ENCODE measurements at regions not wholly inside any gene's neighbourhood (a gene's known extent, or its start where the extent isn't known, plus 50 kb on each side); places are given as distances from the start of the nearest gene placed in this dataset.
"Not testable (repeated sequence)": the region's sequence is repeated elsewhere in the genome, so short reads cannot be mapped to it uniquely, and the experiment has no call there.

- DNase-seq (ENCODE audit: low spot score); ATAC-seq: not testable (repeated sequence)
Measured at GRCh38 chr5:62238584-62238983, 67.4 kb upstream of the KIF2A start.

- ATAC-seq; DNase-seq (ENCODE audit: low spot score): not testable (repeated sequence)
Measured at GRCh38 chr5:62240494-62240893, 65.5 kb upstream of the KIF2A start.

- not testable (repeated sequence) for ATAC-seq; DNase-seq (ENCODE audit: low spot score)
Measured at GRCh38 chr5:62242000-62242399, 64.0 kb upstream of the KIF2A start.

GRCh38 chr5:62243046-62243445, 63.0 kb upstream of the KIF2A start:
- DNase-seq (ENCODE audit: low spot score); ATAC-seq: not testable (repeated sequence)

GRCh38 chr5:62248192-62248591, 57.8 kb upstream of the KIF2A start:
- not testable (repeated sequence) for ATAC-seq; DNase-seq (ENCODE audit: low spot score)

- ATAC-seq; DNase-seq (ENCODE audit: low spot score): not testable (repeated sequence)
Measured at GRCh38 chr5:62250085-62250484, 55.9 kb upstream of the KIF2A start.

GRCh38 chr5:62250919-62251318, 55.1 kb upstream of the KIF2A start:
- not testable (repeated sequence) for DNase-seq (ENCODE audit: low spot score); ATAC-seq

- DNase-seq (ENCODE audit: low spot score); ATAC-seq: not testable (repeated sequence)
Measured at GRCh38 chr5:62252519-62252918, 53.5 kb upstream of the KIF2A start.

- ATAC-seq; DNase-seq (ENCODE audit: low spot score): not testable (repeated sequence)
Measured at GRCh38 chr5:62255551-62255950, 50.5 kb upstream of the KIF2A start.

- no peak for DNase-seq (ENCODE audit: low spot score)
- ATAC-seq = no peak
Measured at GRCh38 chr5:62256161-62257019, 49.6 kb upstream of the KIF2A start.

Data from left lobe of liver (tissue), 2 donors.